ENCODE measurements at regions not wholly inside any gene's neighbourhood (a gene's known extent, or its start where the extent isn't known, plus 50 kb on each side); places are given as distances from the start of the nearest gene placed in this dataset.

GRCh38 chr2:8498994-8499393, 182.9 kb upstream of the ID2 start:
- no peak overlapping the region for H2AFZ ChIP-seq (ENCODE audit: insufficient read depth, low read depth, low read length, poor library complexity, severe bottlenecking)
- peak overlapping the region in 1 of 3 experiments; percentile 37 for H3K4me3 ChIP-seq (replicated peaks in 1 of 3; ENCODE audit: low read depth in 2 of 3, low read length in 3 of 3)
- peaks cover 52 to 64% of the 10 kb centered on the region in 2 donors for H3K4me1 ChIP-seq (ENCODE audit: control insufficient read depth in 1 of 2, insufficient read depth in 2 of 2, low read length in 2 of 2)
- peaks cover 0 to 1% of the 10 kb centered on the region in 2 donors for H3K36me3 Mint-ChIP-seq
- H3K27me3 ChIP-seq (ENCODE audit: control insufficient read depth in 2 of 2, insufficient read depth in 2 of 2, low read length in 2 of 2), result no peaks in the 10 kb centered on the region
- H3K27me3 Mint-ChIP-seq (ENCODE audit: low read depth in 3 of 3), result peaks cover 0 to 5% (median 4%) of the 10 kb centered on the region in 3 donors
- no peaks in the 10 kb centered on the region for H3K9me3 Mint-ChIP-seq
- H3K27ac Mint-ChIP-seq, result peak overlapping the region; percentile 61 to 84 (median 78)
- peak overlapping the region; percentile 22 for H3K4me2 ChIP-seq (replicated peaks; ENCODE audit: extremely low read depth, low read length, poor library complexity, severe bottlenecking)
- intact Hi-C loops (cut with micrococcal nuclease), result loop anchor here in 1 of 2 donors (5.0 kb wide), 1 partner anchor 38 kb away; no protein-coding TSS in a partner anchor
- no peak for TF ChIP-seq CTCF (IDR thresholded peaks at IDR 0.05)
- no peaks in the 10 kb centered on the region for H3K9me3 ChIP-seq (replicated peaks in 1 of 2; ENCODE audit: control insufficient read depth in 1 of 2, insufficient read depth in 1 of 2, low read length in 2 of 2)
- no peaks in the 10 kb centered on the region for H3K79me2 ChIP-seq (ENCODE audit: insufficient read depth, low read length)
- H3K27ac ChIP-seq (ENCODE audit: low read depth in 1 of 2, low read length in 2 of 2), result peak overlapping the region in 1 of 2 donors; percentile 48
- WGBS (ENCODE audit: insufficient coverage), result no CpG with 5 or more reads among the region's 3 CpGs
- H3K9ac ChIP-seq (ENCODE audit: insufficient read depth, low read length, poor library complexity, severe bottlenecking), result no peak overlapping the region
- peak in 1 of 3 donors; percentile 36 for DNase-seq
- H3K4me3 Mint-ChIP-seq, result peak overlapping the region in 1 of 2 donors; percentile 26
- H4K20me1 ChIP-seq (ENCODE audit: insufficient read depth, low read length), result no peaks in the 10 kb centered on the region
- peaks cover 64% of the 10 kb centered on the region for H3K4me1 Mint-ChIP-seq
- H3K36me3 ChIP-seq (replicated peaks in 1 of 2; ENCODE audit: control insufficient read depth in 1 of 2, insufficient read depth in 2 of 2, low read length in 2 of 2), result no peaks in the 10 kb centered on the region

GRCh38 chr2:8500124-8501054, 181.5 kb upstream of the ID2 start:
- H3K9me3 ChIP-seq (replicated peaks in 1 of 2; ENCODE audit: control insufficient read depth in 1 of 2, insufficient read depth in 1 of 2, low read length in 2 of 2), result no peaks in the 10 kb centered on the region
- peak overlapping the region in 1 of 2 donors; percentile 48 for H3K27ac ChIP-seq (ENCODE audit: low read depth in 1 of 2, low read length in 2 of 2)
- 72% methylated on average over 8 of the region's 13 CpGs for WGBS (ENCODE audit: insufficient coverage)
- Mint-ChIP-seq H3K9me3 (no peaks in the 10 kb centered on the region), H3K27ac (peak overlapping the region in 6 of 7 donors; percentile 36 to 87 (median 68)), H3K4me1 (peaks cover 53% of the 10 kb centered on the region), H3K27me3 (ENCODE audit: low read depth in 3 of 3) (peaks cover 0 to 5% (median 4%) of the 10 kb centered on the region in 3 donors), H3K4me3 (peak overlapping the region in 1 of 2 donors; percentile 26), H3K36me3 (no peaks in the 10 kb centered on the region)
- no peaks in the 10 kb centered on the region for H3K36me3 ChIP-seq (replicated peaks in 1 of 2; ENCODE audit: control insufficient read depth in 1 of 2, insufficient read depth in 2 of 2, low read length in 2 of 2)
- intact Hi-C loops (cut with micrococcal nuclease), result no loop called here
- peak overlapping the region in 1 of 3 experiments; percentile 39 for H3K4me3 ChIP-seq (replicated peaks in 1 of 3; ENCODE audit: low read depth in 2 of 3, low read length in 3 of 3)
- H3K4me2 ChIP-seq (replicated peaks; ENCODE audit: extremely low read depth, low read length, poor library complexity, severe bottlenecking), result peak overlapping the region; percentile 33
- TF ChIP-seq CTCF (IDR thresholded peaks at IDR 0.05), result no peak
- H2AFZ ChIP-seq (ENCODE audit: insufficient read depth, low read depth, low read length, poor library complexity, severe bottlenecking), result no peak overlapping the region
- no peaks in the 10 kb centered on the region for H4K20me1 ChIP-seq (ENCODE audit: insufficient read depth, low read length)
- peaks cover 42 to 54% of the 10 kb centered on the region in 2 donors for H3K4me1 ChIP-seq (ENCODE audit: control insufficient read depth in 1 of 2, insufficient read depth in 2 of 2, low read length in 2 of 2)
- peak in 2 of 3 donors; percentile 34 to 48 for DNase-seq
- H3K79me2 ChIP-seq (ENCODE audit: insufficient read depth, low read length), result no peaks in the 10 kb centered on the region
- H3K9ac ChIP-seq (ENCODE audit: insufficient read depth, low read length, poor library complexity, severe bottlenecking), result no peak overlapping the region
- no peaks in the 10 kb centered on the region for H3K27me3 ChIP-seq (ENCODE audit: control insufficient read depth in 2 of 2, insufficient read depth in 2 of 2, low read length in 2 of 2)

Measured in CD14-positive monocyte (primary cell).